GM21447 (cell line): ENCODE measurements at regions not wholly inside any gene's neighbourhood (a gene's known extent, or its start where the extent isn't known, plus 50 kb on each side); places are given as distances from the start of the nearest gene placed in this dataset.

Experiments
- ATAC-seq: cut with Tn5 transposase; IDR thresholded peaks from one replicate; pipeline ENCODE4 v1.9.1; 2021; ENCODE audit not compliant: unreplicated experiment

- no peak for ATAC-seq
Observed at GRCh38 chr4:178258603-178259002, 816.4 kb upstream of the AGA start.

- no peak for ATAC-seq
Observed at GRCh38 chr4:178259566-178259965, 817.3 kb upstream of the AGA start.

- no peak for ATAC-seq
Observed at GRCh38 chr4:178264001-178264400, 821.8 kb upstream of the AGA start.

GRCh38 chr4:178271386-178271785, 829.1 kb upstream of the AGA start:
- no peak for ATAC-seq

GRCh38 chr4:178273168-178273567, 830.9 kb upstream of the AGA start:
- no peak for ATAC-seq

- ATAC-seq, result no peak
Observed at GRCh38 chr4:178275671-178276360, 833.6 kb upstream of the AGA start.

- ATAC-seq, result no peak
Observed at GRCh38 chr4:178280362-178280761, 838.1 kb upstream of the AGA start.

- ATAC-seq, result no peak
Observed at GRCh38 chr4:178288462-178288861, 846.2 kb upstream of the AGA start.

- ATAC-seq, result no peak
Observed at GRCh38 chr4:178293601-178294000, 851.4 kb upstream of the AGA start.

GRCh38 chr4:178296669-178297068, 854.4 kb upstream of the AGA start:
- ATAC-seq, result no peak

- ATAC-seq, result no peak
Observed at GRCh38 chr4:178306565-178306964, 864.3 kb upstream of the AGA start.

- ATAC-seq, result no peak
Observed at GRCh38 chr4:178309890-178310289, 867.7 kb upstream of the AGA start.

- ATAC-seq, result no peak
Observed at GRCh38 chr4:178311997-178312396, 869.8 kb upstream of the AGA start.

GRCh38 chr4:178314287-178314686, 872.0 kb upstream of the AGA start:
- no peak for ATAC-seq

GRCh38 chr4:178316211-178316610, 874.0 kb upstream of the AGA start:
- ATAC-seq, result no peak

GRCh38 chr4:178320003-178320402, 877.8 kb upstream of the AGA start:
- ATAC-seq, result no peak

GRCh38 chr4:178322524-178323183, 880.4 kb upstream of the AGA start:
- ATAC-seq, result no peak

GRCh38 chr4:178329226-178329872, 887.1 kb upstream of the AGA start:
- ATAC-seq, result no peak

GRCh38 chr4:178333355-178333754, 891.1 kb upstream of the AGA start:
- no peak for ATAC-seq

- no peak for ATAC-seq
Observed at GRCh38 chr4:178339769-178340168, 897.5 kb upstream of the AGA start.

- no peak for ATAC-seq
Observed at GRCh38 chr4:178340468-178340867, 898.2 kb upstream of the AGA start.

GRCh38 chr4:178344096-178344495, 901.9 kb upstream of the AGA start:
- ATAC-seq, result no peak
